IMR-90 (cell line): ENCODE measurements at regions not wholly inside any gene's neighbourhood (a gene's known extent, or its start where the extent isn't known, plus 50 kb on each side); places are given as distances from the start of the nearest gene placed in this dataset.

Experiments used
- ATAC-seq: fragments of 200-7000 bp; cut with Tn5 transposase; 2 replicates; pipeline ENCODE4 v1.9.1; 2020; ENCODE audit warnings: low read depth, mild to moderate bottlenecking, moderate library complexity
- BruUV-seq: library from RNA; stranded (reverse); fragments of 400-500 nt; replicated peaks from 2 replicates; lab custom pipeline; 2021; lab: Mats Ljungman, UMichigan
- CTCF ChIA-PET: fragments of 300-600 bp; formaldehyde crosslinking; extraction: SDS; loops from one replicate; lab custom pipeline; 2021; ENCODE audit warnings: antibody characterized with exemption; lab: Yijun Ruan, JAX
- POLR2A ChIA-PET: fragments of 300-600 bp; sonication (Branson Sonifier 250); formaldehyde crosslinking; loops from one replicate; lab custom pipeline; 2022; ENCODE audit warnings: antibody characterized with exemption; ENCODE audit not compliant: unreplicated experiment; lab: Charles Lee
- DNase-seq: peaks from one replicate; pipeline ENCODE4 v3.0.0; 2013
- H2AFZ ChIP-seq: replicated peaks from 2 replicates; pipeline ENCODE3; 2013; ENCODE audit warnings: low read length, mild to moderate bottlenecking; ENCODE audit not compliant: poor library complexity
- H2AK5ac ChIP-seq: 2 replicates; pipeline ENCODE4 v1.6.1; 2013; ENCODE audit warnings: low read depth, low read length, inconsistent platforms
- H2AK9ac ChIP-seq: replicated peaks from 2 replicates; pipeline ENCODE3; 2013; ENCODE audit warnings: mild to moderate bottlenecking, low read depth, low read length, moderate library complexity; ENCODE audit not compliant: poor library complexity
- H2BK120ac ChIP-seq: 2 replicates; pipeline ENCODE4 v1.6.1; 2013; ENCODE audit warnings: low read depth, low read length, inconsistent platforms
- H2BK15ac ChIP-seq: 3 replicates; pipeline ENCODE4 v1.6.1; 2013; ENCODE audit warnings: low read depth, low read length, inconsistent platforms
- H2BK20ac ChIP-seq: 2 replicates; pipeline ENCODE4 v1.6.1; 2013; ENCODE audit warnings: low read depth, mild to moderate bottlenecking, inconsistent platforms, low read length, moderate library complexity
- H2BK5ac ChIP-seq: 2 replicates; pipeline ENCODE4 v1.6.1; 2013; ENCODE audit warnings: mild to moderate bottlenecking, low read depth, low read length, inconsistent platforms; ENCODE audit not compliant: poor library complexity, severe bottlenecking
- H3K14ac ChIP-seq: replicated peaks from 2 replicates; pipeline ENCODE4 v1.6.1; 2013; ENCODE audit warnings: low read depth, low read length, inconsistent platforms
- H3K18ac ChIP-seq: 2 replicates; pipeline ENCODE4 v1.6.1; 2013; ENCODE audit warnings: low read depth, low read length, control low read depth
- H3K23ac ChIP-seq: 2 replicates; pipeline ENCODE4 v1.6.1; 2013; ENCODE audit warnings: low read depth, low read length, inconsistent platforms
- H3K27ac ChIP-seq: 2 replicates; pipeline ENCODE4 v1.5.1; 2013; ENCODE audit warnings: mild to moderate bottlenecking, control low read depth, low read length; ENCODE audit not compliant: insufficient read depth
- H3K27me3 ChIP-seq: 2 replicates; pipeline ENCODE4 v1.6.1; 2013; ENCODE audit warnings: low read length; ENCODE audit not compliant: control insufficient read depth, insufficient read depth
- H3K36me3 ChIP-seq: 2 replicates; pipeline ENCODE4 v1.6.1; 2013; ENCODE audit warnings: low read length, mixed read lengths; ENCODE audit not compliant: control insufficient read depth, insufficient read depth
- H3K4ac ChIP-seq: 2 replicates; pipeline ENCODE4 v1.6.1; 2013; ENCODE audit warnings: low read depth, low read length, inconsistent platforms
- H3K4me1 ChIP-seq: 2 replicates; pipeline ENCODE4 v1.6.1; 2013; ENCODE audit warnings: low read length, mixed read lengths; ENCODE audit not compliant: control insufficient read depth, insufficient read depth
- H3K4me2 ChIP-seq: 2 replicates; pipeline ENCODE4 v1.6.1; 2013; ENCODE audit warnings: low read depth, mild to moderate bottlenecking, control low read depth, low read length, moderate library complexity
- H3K4me3 ChIP-seq: 2 replicates; pipeline ENCODE4 v1.5.1; 2013; ENCODE audit warnings: low read depth, mild to moderate bottlenecking, control low read depth, low read length, moderate library complexity; ENCODE audit not compliant: insufficient read depth
- H3K56ac ChIP-seq: 2 replicates; pipeline ENCODE4 v1.6.1; 2013; ENCODE audit warnings: low read length, inconsistent platforms; ENCODE audit not compliant: insufficient read depth; ENCODE audit errors: extremely low read depth
- H3K79me1 ChIP-seq, 2 experiments: 2 replicates each; pipeline ENCODE4 v1.6.1; 2013; ENCODE audit warnings: low read length in 2 of 2, inconsistent platforms in 1 of 2, low read depth in 1 of 2
- H3K9ac ChIP-seq: 2 replicates; pipeline ENCODE4 v1.6.1; 2013; ENCODE audit warnings: low read depth, low read length, control low read depth
- H3K9me1 ChIP-seq: 2 replicates; pipeline ENCODE4 v1.6.1; 2013; ENCODE audit warnings: low read length, inconsistent platforms; ENCODE audit not compliant: insufficient read depth
- H3K9me3 ChIP-seq: 2 replicates; pipeline ENCODE4 v1.6.1; 2013; ENCODE audit warnings: low read length; ENCODE audit not compliant: control insufficient read depth, insufficient read depth
- H4K20me1 ChIP-seq: 2 replicates; pipeline ENCODE4 v1.6.1; 2013; ENCODE audit warnings: low read length, inconsistent platforms; ENCODE audit not compliant: insufficient read depth
- H4K5ac ChIP-seq: 2 replicates; pipeline ENCODE4 v1.6.1; 2013; ENCODE audit warnings: mild to moderate bottlenecking, low read depth, low read length, control low read depth
- H4K8ac ChIP-seq, 2 experiments: 2 replicates each; pipeline ENCODE4 v1.6.1; 2013; ENCODE audit warnings: low read depth in 2 of 2, low read length in 2 of 2, control low read depth in 1 of 2, inconsistent platforms in 1 of 2
- H4K91ac ChIP-seq: 2 replicates; pipeline ENCODE4 v1.6.1; 2013; ENCODE audit warnings: low read depth, low read length, inconsistent platforms; ENCODE audit not compliant: insufficient read depth
- BHLHE40 ChIP-seq: fragments of 150-350 bp; IDR thresholded peaks from 2 replicates; pipeline ENCODE4 v1.6.1; 2016; ENCODE audit warnings: mild to moderate bottlenecking, low read depth, low read length
- CEBPB ChIP-seq: IDR thresholded peaks from 2 replicates; pipeline ENCODE4 v1.6.1; 2012; ENCODE audit warnings: low read depth, low read length, improper control_type of control experiment
- CHD1 ChIP-seq: IDR thresholded peaks from 2 replicates; pipeline ENCODE4 v1.6.1; 2012; ENCODE audit warnings: low read depth, low read length, improper control_type of control experiment
- FOS ChIP-seq: fragments of 150-350 bp; IDR thresholded peaks from 2 replicates; pipeline ENCODE4 v1.6.1; 2016; ENCODE audit warnings: low read depth, low read length
- MAFK ChIP-seq: IDR thresholded peaks from 2 replicates; pipeline ENCODE4 v1.6.1; 2012; ENCODE audit warnings: low read depth, low read length, improper control_type of control experiment
- MAZ ChIP-seq: IDR thresholded peaks from 2 replicates; pipeline ENCODE4 v1.6.1; 2012; ENCODE audit warnings: low read depth, mild to moderate bottlenecking, low read length, improper control_type of control experiment, moderate library complexity, borderline replicate concordance
- MXI1 ChIP-seq: IDR thresholded peaks from 2 replicates; pipeline ENCODE4 v1.6.1; 2012; ENCODE audit warnings: low read depth, mild to moderate bottlenecking, low read length, moderate library complexity, borderline replicate concordance
- NFE2L2 ChIP-seq: fragments of 150-350 bp; IDR thresholded peaks from 2 replicates; pipeline ENCODE4 v1.6.1; 2016; ENCODE audit warnings: low read depth, mild to moderate bottlenecking, low read length
- POLR2A ChIP-seq: IDR thresholded peaks from 2 replicates; pipeline ENCODE4 v1.6.1; 2012; ENCODE audit warnings: mild to moderate bottlenecking, low read depth, low read length
- RAD21 ChIP-seq: IDR thresholded peaks from 2 replicates; pipeline ENCODE4 v1.6.1; 2012; ENCODE audit warnings: low read length, improper control_type of control experiment
- RCOR1 ChIP-seq: IDR thresholded peaks from 2 replicates; pipeline ENCODE4 v1.6.1; 2012; ENCODE audit warnings: mild to moderate bottlenecking, low read length, improper control_type of control experiment; ENCODE audit not compliant: insufficient replicate concordance
- RFX5 ChIP-seq: IDR thresholded peaks from 2 replicates; pipeline ENCODE4 v1.8.0; 2012; ENCODE audit warnings: low read depth, mild to moderate bottlenecking, low read length, moderate library complexity
- SMC3 ChIP-seq: fragments of 150-350 bp; IDR thresholded peaks from 2 replicates; pipeline ENCODE4 v1.6.1; 2016; ENCODE audit warnings: low read depth, mild to moderate bottlenecking, antibody characterized with exemption, low read length, moderate library complexity
- WGBS, 2 experiments: methylation state at CpG; one replicate each; pipeline versions ENCODE4 v1.1.5 to v1.1.7; 2013; ENCODE audit warnings: missing lambda C conversion rate in 2 of 2; ENCODE audit not compliant: insufficient read length in 1 of 2; ENCODE audit errors: extremely low coverage in 2 of 2; 5-methylcytosine and 5-hydroxymethylcytosine counted together
- dilution Hi-C: fragments of 300-500 bp; cut with HindIII; formaldehyde crosslinking; loops from one replicate; pipeline ENCODE4 v1.14.3; 2018; ENCODE audit warnings: low sequenced_read_pairs; ENCODE audit not compliant: unreplicated experiment
- in situ Hi-C: fragments of 300-500 bp; cut with MboI; formaldehyde crosslinking; loops from 3 replicates; pipeline ENCODE4 v1.14.3; 2019; ENCODE audit warnings: low sequenced_read_pairs, inconsistent platforms, mixed read lengths
- intact Hi-C: fragments of 100-400 bp; cut with micrococcal nuclease; formaldehyde crosslinking; loops from 2 replicates; pipeline ENCODE4 v1.10.0; 2022
- TF ChIP-seq, protein P1 (sequence below): fragments of 150-350 bp; IDR thresholded peaks from 2 replicates; pipeline ENCODE4 v1.6.1; 2016; ENCODE audit warnings: low read depth, mild to moderate bottlenecking, low read length, moderate library complexity, borderline replicate concordance
- TF ChIP-seq, protein P2 (sequence below): fragments of 150-350 bp; IDR thresholded peaks from 2 replicates; pipeline ENCODE4 v1.6.1; 2017; ENCODE audit warnings: mild to moderate bottlenecking, antibody characterized with exemption, low read length, low read depth
- TF ChIP-seq, protein P3 (sequence below): conservative IDR thresholded peaks from 2 replicates; pipeline ENCODE4 v1.5.1; 2012; ENCODE audit warnings: mild to moderate bottlenecking, low read depth, low read length, improper control_type of control experiment

DNA sequence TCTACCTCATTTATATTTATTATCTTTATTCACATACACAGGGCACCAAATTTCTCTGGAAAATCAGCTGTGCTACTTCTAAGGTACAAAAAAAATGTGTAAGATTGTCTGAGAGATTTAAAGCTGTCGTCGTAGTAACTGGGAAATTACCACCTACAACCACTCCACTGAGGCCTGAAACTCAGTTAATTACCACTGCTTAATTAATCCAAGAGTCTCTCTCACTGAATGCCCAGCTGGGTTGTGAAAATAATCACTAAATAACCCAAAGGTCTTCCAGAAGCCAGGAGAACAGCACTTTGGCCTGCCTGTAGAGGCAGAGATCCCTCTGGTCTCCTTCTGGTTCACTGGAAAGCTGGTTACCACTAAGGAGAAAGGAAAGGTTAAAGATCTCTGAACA, 207.2 kb upstream of the TMPO start:
- H3K18ac ChIP-seq = no peak overlapping the region
- dilution Hi-C loops = no loop called here
- no peaks in the 10 kb centered on the region for H3K27me3 ChIP-seq
- no peak overlapping the region for H3K4me3 ChIP-seq
- H4K20me1 ChIP-seq = no peaks in the 10 kb centered on the region
- ATAC-seq = no peak
- H3K9ac ChIP-seq = no peak overlapping the region
- no peaks in the 10 kb centered on the region for H3K36me3 ChIP-seq
- H4K91ac ChIP-seq = no peak overlapping the region
- no peak overlapping the region for H3K4ac ChIP-seq
- H2BK120ac ChIP-seq = no peak overlapping the region
- no peak overlapping the region for H2BK5ac ChIP-seq
- no peaks in the 10 kb centered on the region for H3K9me1 ChIP-seq
- no peak overlapping the region for H3K4me2 ChIP-seq
- no peak overlapping the region for H4K8ac ChIP-seq
- no peak overlapping the region for H3K56ac ChIP-seq
- no peak overlapping the region for H4K5ac ChIP-seq
- no peak overlapping the region for H2AK5ac ChIP-seq
- H2AFZ ChIP-seq = no peak overlapping the region
- no peak overlapping the region for H3K23ac ChIP-seq
- H3K27ac ChIP-seq = no peak overlapping the region
- intact Hi-C loops = no loop called here
- no peak for DNase-seq
- H2BK20ac ChIP-seq = no peak overlapping the region
- no peaks in the 10 kb centered on the region for H3K4me1 ChIP-seq
- no peak overlapping the region for H2AK9ac ChIP-seq
- no peaks in the 10 kb centered on the region for H3K79me1 ChIP-seq
- in situ Hi-C loops = no loop called here
- TF ChIP-seq NFE2L2 = no peak
- TF ChIP-seq RAD21 = no peak
- TF ChIP-seq POLR2A = no peak
- TF ChIP-seq FOS = no peak
- no peak for TF ChIP-seq MXI1
- no peak for TF ChIP-seq MAZ
- TF ChIP-seq CHD1 = no peak
- no peak for TF ChIP-seq SMC3
- no peak for TF ChIP-seq RCOR1
- TF ChIP-seq MAFK = no peak
- TF ChIP-seq, protein P1, sequence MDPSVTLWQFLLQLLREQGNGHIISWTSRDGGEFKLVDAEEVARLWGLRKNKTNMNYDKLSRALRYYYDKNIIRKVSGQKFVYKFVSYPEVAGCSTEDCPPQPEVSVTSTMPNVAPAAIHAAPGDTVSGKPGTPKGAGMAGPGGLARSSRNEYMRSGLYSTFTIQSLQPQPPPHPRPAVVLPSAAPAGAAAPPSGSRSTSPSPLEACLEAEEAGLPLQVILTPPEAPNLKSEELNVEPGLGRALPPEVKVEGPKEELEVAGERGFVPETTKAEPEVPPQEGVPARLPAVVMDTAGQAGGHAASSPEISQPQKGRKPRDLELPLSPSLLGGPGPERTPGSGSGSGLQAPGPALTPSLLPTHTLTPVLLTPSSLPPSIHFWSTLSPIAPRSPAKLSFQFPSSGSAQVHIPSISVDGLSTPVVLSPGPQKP = no peak
- TF ChIP-seq BHLHE40 = no peak
- TF ChIP-seq, protein P2, sequence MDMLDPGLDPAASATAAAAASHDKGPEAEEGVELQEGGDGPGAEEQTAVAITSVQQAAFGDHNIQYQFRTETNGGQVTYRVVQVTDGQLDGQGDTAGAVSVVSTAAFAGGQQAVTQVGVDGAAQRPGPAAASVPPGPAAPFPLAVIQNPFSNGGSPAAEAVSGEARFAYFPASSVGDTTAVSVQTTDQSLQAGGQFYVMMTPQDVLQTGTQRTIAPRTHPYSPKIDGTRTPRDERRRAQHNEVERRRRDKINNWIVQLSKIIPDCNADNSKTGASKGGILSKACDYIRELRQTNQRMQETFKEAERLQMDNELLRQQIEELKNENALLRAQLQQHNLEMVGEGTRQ = no peak
- TF ChIP-seq CEBPB = no peak
- no peak for TF ChIP-seq RFX5
- TF ChIP-seq, protein P3, sequence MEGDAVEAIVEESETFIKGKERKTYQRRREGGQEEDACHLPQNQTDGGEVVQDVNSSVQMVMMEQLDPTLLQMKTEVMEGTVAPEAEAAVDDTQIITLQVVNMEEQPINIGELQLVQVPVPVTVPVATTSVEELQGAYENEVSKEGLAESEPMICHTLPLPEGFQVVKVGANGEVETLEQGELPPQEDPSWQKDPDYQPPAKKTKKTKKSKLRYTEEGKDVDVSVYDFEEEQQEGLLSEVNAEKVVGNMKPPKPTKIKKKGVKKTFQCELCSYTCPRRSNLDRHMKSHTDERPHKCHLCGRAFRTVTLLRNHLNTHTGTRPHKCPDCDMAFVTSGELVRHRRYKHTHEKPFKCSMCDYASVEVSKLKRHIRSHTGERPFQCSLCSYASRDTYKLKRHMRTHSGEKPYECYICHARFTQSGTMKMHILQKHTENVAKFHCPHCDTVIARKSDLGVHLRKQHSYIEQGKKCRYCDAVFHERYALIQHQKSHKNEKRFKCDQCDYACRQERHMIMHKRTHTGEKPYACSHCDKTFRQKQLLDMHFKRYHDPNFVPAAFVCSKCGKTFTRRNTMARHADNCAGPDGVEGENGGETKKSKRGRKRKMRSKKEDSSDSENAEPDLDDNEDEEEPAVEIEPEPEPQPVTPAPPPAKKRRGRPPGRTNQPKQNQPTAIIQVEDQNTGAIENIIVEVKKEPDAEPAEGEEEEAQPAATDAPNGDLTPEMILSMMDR = no peak
- POLR2A ChIA-PET = no interaction called here
- no peaks in the 10 kb centered on the region for H3K9me3 ChIP-seq
- BruUV-seq = no TSS peak
- no peak overlapping the region for H3K14ac ChIP-seq
- WGBS, 2 experiments = no CpG with 5 or more reads among the region's 2 CpGs
- CTCF ChIA-PET = no interaction called here
- H2BK15ac ChIP-seq = no peak overlapping the region
